ENCODE measurements at regions not wholly inside any gene's neighbourhood (a gene's known extent, or its start where the extent isn't known, plus 50 kb on each side); places are given as distances from the start of the nearest gene placed in this dataset.

DNA sequence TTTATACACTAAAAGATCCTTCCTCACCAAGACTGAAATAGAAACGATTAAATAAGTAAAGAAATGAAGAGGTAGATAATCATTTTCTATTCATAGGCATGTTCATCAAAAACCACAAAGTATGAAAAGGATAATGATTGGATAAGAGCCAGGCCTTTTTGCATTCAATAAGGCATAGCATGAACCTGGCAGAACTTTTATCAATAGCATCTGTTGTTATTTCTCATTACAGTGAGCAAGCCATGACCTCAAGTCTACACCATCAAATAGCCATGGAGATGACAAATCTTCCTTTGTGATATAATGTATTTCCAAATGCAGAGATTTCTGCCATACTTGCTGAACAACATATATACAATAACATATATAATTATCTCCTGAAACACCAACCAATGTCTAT is 206.0 kb upstream of the SLC7A11 start:
- no peaks in the 10 kb centered on the region for H3K79me2 ChIP-seq (ENCODE audit: control insufficient read depth, insufficient read depth, low read length)
- H3K9me1 ChIP-seq (replicated peaks; ENCODE audit: control insufficient read depth, extremely low read depth, insufficient read depth, low read length), result no peaks in the 10 kb centered on the region
- H3K9me3 ChIP-seq (replicated peaks; ENCODE audit: control insufficient read depth, insufficient read depth, low read length), result no peaks in the 10 kb centered on the region
- H4K20me1 ChIP-seq (replicated peaks; ENCODE audit: control insufficient read depth, extremely low read depth, insufficient read depth, low read length), result no peaks in the 10 kb centered on the region
- no peak overlapping the region for H3K4me3 ChIP-seq (replicated peaks in 1 of 3; ENCODE audit: insufficient read depth in 1 of 3, low read depth in 1 of 3, low read length in 3 of 3)
- ChIA-PET POLR2A (no interaction called here), CTCF (no interaction called here)
- DNase-seq (ENCODE audit: low read depth, low spot score) (peak; percentile 48), FAIRE-seq (peak; percentile 85)
- H2AFZ ChIP-seq (ENCODE audit: low read depth, low read length), result no peak overlapping the region
- dilution Hi-C loops (cut with MboI; ENCODE audit: extremely low pct_ligation_motif_present, low sequenced_read_pairs), result no loop called here
- no peak overlapping the region for H3K9ac ChIP-seq (replicated peaks; ENCODE audit: extremely low read depth, insufficient read depth, low read length)
- no peak overlapping the region for H3K27ac ChIP-seq (ENCODE audit: insufficient read depth, low read depth, low read length)
- no TSS peak for BruUV-seq (replicated peaks)
- H3K27me3 ChIP-seq (ENCODE audit: control insufficient read depth in 2 of 2, insufficient read depth in 2 of 2, low read length in 2 of 2), result no peaks in the 10 kb centered on the region
- H3K36me3 ChIP-seq (ENCODE audit: control insufficient read depth in 2 of 2, extremely low read depth in 1 of 2, insufficient read depth in 2 of 2, low read length in 2 of 2), result no peaks in the 10 kb centered on the region
- peaks cover 9% of the 10 kb centered on the region for H3K4me1 ChIP-seq (ENCODE audit: control insufficient read depth, extremely low read depth, insufficient read depth, low read length)
- TF ChIP-seq, protein P1, sequence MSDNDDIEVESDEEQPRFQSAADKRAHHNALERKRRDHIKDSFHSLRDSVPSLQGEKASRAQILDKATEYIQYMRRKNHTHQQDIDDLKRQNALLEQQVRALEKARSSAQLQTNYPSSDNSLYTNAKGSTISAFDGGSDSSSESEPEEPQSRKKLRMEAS (IDR thresholded peaks at IDR 0.05; ENCODE audit: insufficient read depth, insufficient read length), result no peak
- TF ChIP-seq JUN (IDR thresholded peaks at IDR 0.05; ENCODE audit: borderline replicate concordance, insufficient read depth, insufficient read length, low read depth), result no peak
- H3K4me2 ChIP-seq (ENCODE audit: insufficient read depth, low read length), result no peak overlapping the region
- intact Hi-C loops (cut with micrococcal nuclease), result loop anchor here (1.0 kb wide), 1 partner anchor 9 kb away; no protein-coding TSS in a partner anchor

DNA sequence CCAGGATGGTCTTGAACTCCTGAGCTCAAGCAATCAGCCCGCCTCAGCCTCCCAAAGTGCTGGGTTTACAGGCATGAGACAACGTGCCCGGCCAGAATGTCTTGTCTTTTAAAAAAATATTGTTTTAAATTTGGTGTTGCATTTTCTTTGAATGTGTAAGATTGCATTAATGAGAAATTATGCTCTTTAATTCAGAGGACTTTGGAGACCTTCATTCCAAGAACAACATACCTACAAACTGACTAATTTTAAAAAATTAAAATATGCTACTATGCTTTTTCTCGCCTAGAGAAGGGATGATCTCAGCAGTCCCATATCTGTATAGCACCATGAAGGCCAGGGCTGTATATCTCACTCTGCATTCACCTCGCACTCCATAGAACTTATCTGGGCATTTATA is 204.3 kb upstream of the SLC7A11 start:
- ChIA-PET POLR2A (no interaction called here), CTCF (interaction anchor here (0.6 kb wide), 1 partner anchor 271 kb away, joined by 3 read pairs; no protein-coding TSS in a partner anchor)
- dilution Hi-C loops (cut with MboI; ENCODE audit: extremely low pct_ligation_motif_present, low sequenced_read_pairs), result no loop called here
- BruUV-seq (replicated peaks), result no TSS peak
- H2AFZ ChIP-seq (ENCODE audit: low read depth, low read length), result no peak overlapping the region
- H3K36me3 ChIP-seq (ENCODE audit: control insufficient read depth in 2 of 2, extremely low read depth in 1 of 2, insufficient read depth in 2 of 2, low read length in 2 of 2), result no peaks in the 10 kb centered on the region
- FAIRE-seq (no peak), DNase-seq (ENCODE audit: low read depth, low spot score) (no peak)
- no peak overlapping the region for H3K9ac ChIP-seq (replicated peaks; ENCODE audit: extremely low read depth, insufficient read depth, low read length)
- no peak overlapping the region for H3K4me2 ChIP-seq (ENCODE audit: insufficient read depth, low read length)
- no peaks in the 10 kb centered on the region for H3K9me1 ChIP-seq (replicated peaks; ENCODE audit: control insufficient read depth, extremely low read depth, insufficient read depth, low read length)
- TF ChIP-seq, protein P1 (IDR thresholded peaks at IDR 0.05; ENCODE audit: insufficient read depth, insufficient read length), result no peak
- TF ChIP-seq, protein P2, sequence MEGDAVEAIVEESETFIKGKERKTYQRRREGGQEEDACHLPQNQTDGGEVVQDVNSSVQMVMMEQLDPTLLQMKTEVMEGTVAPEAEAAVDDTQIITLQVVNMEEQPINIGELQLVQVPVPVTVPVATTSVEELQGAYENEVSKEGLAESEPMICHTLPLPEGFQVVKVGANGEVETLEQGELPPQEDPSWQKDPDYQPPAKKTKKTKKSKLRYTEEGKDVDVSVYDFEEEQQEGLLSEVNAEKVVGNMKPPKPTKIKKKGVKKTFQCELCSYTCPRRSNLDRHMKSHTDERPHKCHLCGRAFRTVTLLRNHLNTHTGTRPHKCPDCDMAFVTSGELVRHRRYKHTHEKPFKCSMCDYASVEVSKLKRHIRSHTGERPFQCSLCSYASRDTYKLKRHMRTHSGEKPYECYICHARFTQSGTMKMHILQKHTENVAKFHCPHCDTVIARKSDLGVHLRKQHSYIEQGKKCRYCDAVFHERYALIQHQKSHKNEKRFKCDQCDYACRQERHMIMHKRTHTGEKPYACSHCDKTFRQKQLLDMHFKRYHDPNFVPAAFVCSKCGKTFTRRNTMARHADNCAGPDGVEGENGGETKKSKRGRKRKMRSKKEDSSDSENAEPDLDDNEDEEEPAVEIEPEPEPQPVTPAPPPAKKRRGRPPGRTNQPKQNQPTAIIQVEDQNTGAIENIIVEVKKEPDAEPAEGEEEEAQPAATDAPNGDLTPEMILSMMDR (IDR thresholded peaks at IDR 0.05; ENCODE audit: extremely low read depth in 1 of 2, insufficient read depth in 1 of 2, low read depth in 1 of 2, low read length in 2 of 2), result no peak
- TF ChIP-seq EZH2 (IDR thresholded peaks at IDR 0.05; ENCODE audit: borderline replicate concordance, low read depth, low read length, severe bottlenecking), result no peak
- no peak for TF ChIP-seq JUN (IDR thresholded peaks at IDR 0.05; ENCODE audit: borderline replicate concordance, insufficient read depth, insufficient read length, low read depth)
- TF ChIP-seq POLR2A (IDR thresholded peaks at IDR 0.05; ENCODE audit: low read depth, low read length), result no peak
- TF ChIP-seq GATA2 (IDR thresholded peaks at IDR 0.05; ENCODE audit: insufficient read depth, insufficient read length, low read depth, low read length), result no peak
- TF ChIP-seq FOS (IDR thresholded peaks at IDR 0.05; ENCODE audit: borderline replicate concordance, insufficient read depth, low read length), result no peak
- no peak for TF ChIP-seq MYC (IDR thresholded peaks at IDR 0.05; ENCODE audit: low read depth, low read length)
- TF ChIP-seq POLR2AphosphoS5 (IDR thresholded peaks at IDR 0.05; ENCODE audit: insufficient read depth, low read depth, low read length), result no peak
- no peaks in the 10 kb centered on the region for H3K9me3 ChIP-seq (replicated peaks; ENCODE audit: control insufficient read depth, insufficient read depth, low read length)
- H3K27ac ChIP-seq (ENCODE audit: insufficient read depth, low read depth, low read length), result no peak overlapping the region
- no peaks in the 10 kb centered on the region for H4K20me1 ChIP-seq (replicated peaks; ENCODE audit: control insufficient read depth, extremely low read depth, insufficient read depth, low read length)
- no peaks in the 10 kb centered on the region for H3K79me2 ChIP-seq (ENCODE audit: control insufficient read depth, insufficient read depth, low read length)
- intact Hi-C loops (cut with micrococcal nuclease), result no loop called here
- no peak overlapping the region for H3K4me3 ChIP-seq (replicated peaks in 1 of 3; ENCODE audit: insufficient read depth in 1 of 3, low read depth in 1 of 3, low read length in 3 of 3)
- H3K4me1 ChIP-seq (ENCODE audit: control insufficient read depth, extremely low read depth, insufficient read depth, low read length), result peaks cover 9% of the 10 kb centered on the region
- H3K27me3 ChIP-seq (ENCODE audit: control insufficient read depth in 2 of 2, insufficient read depth in 2 of 2, low read length in 2 of 2), result no peaks in the 10 kb centered on the region
